ENCODE measurements at regions not wholly inside any gene's neighbourhood (a gene's known extent, or its start where the extent isn't known, plus 50 kb on each side); places are given as distances from the start of the nearest gene placed in this dataset.

- H3K4me3 ChIP-seq, result no peak overlapping the region
- no peaks in the 10 kb centered on the region for H3K27me3 ChIP-seq
These were observed 451.1 kb downstream of the DSC3 start for GRCh38 chr18:30591462-30591861.

GRCh38 chr18:30588673-30589164 lies 453.8 kb downstream of the DSC3 start:
- TF ChIP-seq CTCF (IDR thresholded peaks at IDR 0.05), result no peak
- H3K9ac ChIP-seq (ENCODE audit: low read depth in 2 of 2, low read length in 2 of 2), result no peak overlapping the region
- no peaks in the 10 kb centered on the region for H3K36me3 ChIP-seq
- intact Hi-C loops (cut with DNase I), result no loop called here
- no peak for DNase-seq
- H3K9me3 ChIP-seq, result no peaks in the 10 kb centered on the region
- no peaks in the 10 kb centered on the region for H3K27me3 ChIP-seq
- no peak overlapping the region for H3K4me3 ChIP-seq
- H3K27ac ChIP-seq, result no peak overlapping the region
- H3K4me1 ChIP-seq, result no peaks in the 10 kb centered on the region

More at GRCh38 chr18:30591462-30591861, 451.1 kb downstream of the DSC3 start:
- Histone ChIP-seq H3K9ac (ENCODE audit: low read depth in 2 of 2, low read length in 2 of 2) (no peak overlapping the region), H3K9me3 (no peaks in the 10 kb centered on the region), H3K27ac (no peak overlapping the region), H3K36me3 (no peaks in the 10 kb centered on the region), H3K4me1 (no peaks in the 10 kb centered on the region)
- DNase-seq, result no peak
- intact Hi-C loops (cut with DNase I), result no loop called here
- no peak for TF ChIP-seq CTCF (IDR thresholded peaks at IDR 0.05)

- H3K27me3 ChIP-seq, result no peaks in the 10 kb centered on the region
These were observed 458.8 kb downstream of the DSC3 start for GRCh38 chr18:30583768-30584167.

GRCh38 chr18:30582078-30582477 lies 460.5 kb downstream of the DSC3 start:
- Histone ChIP-seq H3K4me1 (no peaks in the 10 kb centered on the region), H3K9ac (ENCODE audit: low read depth in 2 of 2, low read length in 2 of 2) (no peak overlapping the region), H3K4me3 (no peak overlapping the region), H3K27me3 (no peaks in the 10 kb centered on the region), H3K27ac (no peak overlapping the region), H3K36me3 (no peaks in the 10 kb centered on the region), H3K9me3 (no peaks in the 10 kb centered on the region)
- no peak for DNase-seq
- no peak for TF ChIP-seq CTCF (IDR thresholded peaks at IDR 0.05)
- intact Hi-C loops (cut with DNase I), result no loop called here

More at GRCh38 chr18:30583768-30584167, 458.8 kb downstream of the DSC3 start:
- Histone ChIP-seq H3K4me1 (no peaks in the 10 kb centered on the region), H3K9me3 (no peaks in the 10 kb centered on the region), H3K9ac (ENCODE audit: low read depth in 2 of 2, low read length in 2 of 2) (no peak overlapping the region), H3K36me3 (no peaks in the 10 kb centered on the region), H3K4me3 (no peak overlapping the region), H3K27ac (no peak overlapping the region)
- no peak for TF ChIP-seq CTCF (IDR thresholded peaks at IDR 0.05)
- intact Hi-C loops (cut with DNase I), result no loop called here
- no peak for DNase-seq

- no peak for DNase-seq
- H3K4me3 ChIP-seq, result no peak overlapping the region
- no peaks in the 10 kb centered on the region for H3K36me3 ChIP-seq
- H3K4me1 ChIP-seq, result no peaks in the 10 kb centered on the region
- no peak overlapping the region for H3K9ac ChIP-seq (ENCODE audit: low read depth in 2 of 2, low read length in 2 of 2)
- H3K27ac ChIP-seq, result no peak overlapping the region
- no peaks in the 10 kb centered on the region for H3K9me3 ChIP-seq
- no peaks in the 10 kb centered on the region for H3K27me3 ChIP-seq
- intact Hi-C loops (cut with DNase I), result no loop called here
- no peak for TF ChIP-seq CTCF (IDR thresholded peaks at IDR 0.05)
These were observed 463.8 kb downstream of the DSC3 start for GRCh38 chr18:30578707-30579106.

All from colonic mucosa (tissue), 4 donors.